ENCODE measurements at regions not wholly inside any gene's neighbourhood (a gene's known extent, or its start where the extent isn't known, plus 50 kb on each side); places are given as distances from the start of the nearest gene placed in this dataset.

- TF ChIP-seq POLR2A (IDR thresholded peaks at IDR 0.05) (no peak), CTCF (IDR thresholded peaks at IDR 0.05 in 4 of 5, conservative IDR thresholded peaks at IDR 0.05 in 1 of 5) (no peak)
These were observed 428.4 kb downstream of the PTPRU start for GRCh38 chr1:29664711-29665110.

Data from gastrocnemius medialis (tissue), 4 donors.